GM18511 (cell line): ENCODE measurements at regions not wholly inside any gene's neighbourhood (a gene's known extent, or its start where the extent isn't known, plus 50 kb on each side); places are given as distances from the start of the nearest gene placed in this dataset.
"Not testable (repeated sequence)": the region's sequence is repeated elsewhere in the genome, so short reads cannot be mapped to it uniquely, and the experiment has no call there.

Source experiments
- ATAC-seq: cut with Tn5 transposase; IDR thresholded peaks from one replicate; pipeline ENCODE4 v1.9.1; 2021; ENCODE audit warnings: mild to moderate bottlenecking, moderate library complexity; ENCODE audit not compliant: unreplicated experiment

DNA sequence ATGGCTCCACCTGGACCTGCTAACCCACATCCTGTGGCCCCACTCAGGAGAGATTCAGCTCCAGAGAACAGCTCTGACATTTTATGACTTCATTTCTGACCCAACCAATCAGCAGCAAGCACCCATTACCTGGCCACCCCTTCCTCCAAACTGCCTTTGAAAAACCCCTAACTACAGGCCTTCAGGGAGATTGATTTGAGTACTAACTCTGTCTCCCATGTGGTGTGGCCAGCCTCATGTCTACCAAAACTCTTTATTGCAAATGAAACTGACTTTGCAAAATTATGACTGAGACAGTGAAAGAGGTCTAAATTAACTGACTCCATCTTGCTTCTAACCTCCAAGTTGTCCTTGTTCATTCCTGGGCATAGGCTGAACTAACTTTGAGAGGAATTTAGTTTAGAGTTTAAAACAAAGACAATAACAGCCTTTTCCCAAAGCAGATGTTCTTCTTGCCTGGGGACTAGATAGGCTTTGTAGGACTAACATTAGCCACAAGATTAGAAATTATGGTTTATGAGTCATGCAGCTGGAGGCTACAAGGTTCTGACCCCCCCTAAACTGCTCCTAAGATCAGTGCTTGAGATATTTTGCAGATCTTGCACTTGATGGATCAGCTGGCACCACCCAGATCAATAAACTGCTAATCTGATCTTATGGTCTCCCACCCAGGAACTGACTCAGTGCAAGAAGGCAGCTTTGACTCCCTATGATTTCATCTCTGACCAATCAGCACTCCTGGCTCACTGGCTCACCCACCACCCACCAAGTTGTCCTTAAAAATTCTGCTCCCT is 508.2 kb downstream of the RPIA start:
- ATAC-seq, result not testable (repeated sequence)

DNA sequence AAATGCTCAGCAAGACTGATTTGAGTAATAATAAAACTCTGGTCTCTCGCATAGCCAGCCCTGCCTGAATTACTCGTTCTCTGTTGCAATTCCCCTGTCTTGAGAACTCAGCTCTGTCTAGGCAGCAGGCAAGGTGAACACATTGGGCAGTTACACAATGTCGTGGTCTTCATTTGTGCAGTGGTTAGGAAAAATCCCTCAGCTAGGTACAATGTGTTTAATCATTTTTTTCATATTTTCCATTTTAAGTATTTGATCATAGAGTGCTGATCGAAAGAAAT is 508.7 kb downstream of the RPIA start:
- ATAC-seq, result not testable (repeated sequence)

DNA sequence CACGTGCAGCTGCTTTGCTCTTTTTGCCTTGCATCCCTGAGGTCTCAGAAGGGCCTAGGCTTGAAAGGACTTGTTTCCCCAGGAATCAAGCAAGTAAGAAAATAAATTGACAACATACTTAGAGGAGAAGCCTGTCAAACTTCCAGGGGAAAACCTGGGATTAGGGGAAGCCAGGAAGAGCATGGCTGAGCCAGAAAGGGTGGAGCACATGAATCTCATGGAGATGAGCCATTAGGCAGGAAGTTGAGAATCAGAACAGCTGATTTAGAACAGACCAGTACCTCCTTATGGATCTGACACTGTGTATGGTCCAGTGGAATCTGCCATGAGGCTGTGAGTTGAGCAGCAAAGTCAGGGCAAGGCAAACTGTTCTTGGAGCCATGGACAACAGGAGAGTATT is 511.0 kb downstream of the RPIA start:
- ATAC-seq, result not testable (repeated sequence)

DNA sequence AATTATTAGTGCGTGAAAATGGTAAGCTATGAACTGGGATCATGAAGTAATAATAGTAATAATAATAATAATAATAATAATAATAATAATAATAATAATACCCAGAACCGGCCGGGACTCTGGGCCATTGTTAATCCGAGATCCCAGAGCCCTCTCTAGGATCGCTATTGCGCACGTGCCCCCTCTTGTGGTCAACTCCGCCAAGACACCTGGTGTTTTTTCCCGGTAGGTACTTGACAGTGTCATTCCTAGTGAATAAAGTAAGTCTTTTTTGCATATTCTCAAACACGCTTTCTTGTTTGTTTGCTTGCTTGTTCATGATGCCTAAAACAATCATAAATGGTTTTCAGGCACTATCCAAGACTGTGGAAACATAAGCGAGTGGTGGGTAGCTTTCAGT is 513.7 kb downstream of the RPIA start:
- not testable (repeated sequence) for ATAC-seq

DNA sequence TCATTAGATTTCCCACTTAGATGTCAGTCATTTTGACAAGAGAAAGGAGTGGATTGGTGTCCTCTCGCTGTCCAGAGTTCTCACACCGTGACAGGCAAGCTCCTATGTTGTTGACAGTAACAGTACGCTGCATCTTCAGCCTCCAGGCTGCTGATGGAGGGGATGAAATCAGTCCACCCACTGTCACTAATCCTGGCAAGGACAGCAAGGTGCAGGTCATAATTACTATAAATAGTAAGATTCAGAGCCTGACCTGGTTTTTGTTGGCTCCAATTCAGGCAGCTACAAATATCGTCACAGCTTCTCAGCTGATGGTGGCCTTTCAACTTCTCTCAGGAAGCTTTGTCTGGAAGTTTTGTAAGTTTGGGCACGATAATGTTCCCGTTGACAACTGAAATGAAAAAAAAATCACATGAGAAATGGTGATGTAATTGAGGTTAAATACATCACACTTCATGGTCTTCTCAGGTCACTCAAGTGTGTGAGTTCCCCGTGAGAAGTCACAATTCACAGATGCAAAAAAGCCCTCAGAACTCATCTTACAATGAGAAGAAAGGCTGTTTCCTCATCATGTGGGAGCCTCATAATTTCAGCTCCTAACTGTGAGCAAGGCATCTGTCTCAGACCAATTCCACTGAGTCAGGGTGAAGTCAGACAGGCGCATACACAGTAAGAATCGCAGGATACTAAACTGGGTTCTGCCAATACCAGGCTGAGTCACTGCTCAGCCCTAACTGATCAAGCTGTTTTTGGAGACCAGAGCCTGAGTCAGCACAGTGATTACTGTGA is 516.9 kb downstream of the RPIA start:
- ATAC-seq, result not testable (repeated sequence)

- ATAC-seq, result peak; percentile 90
These were observed 521.7 kb downstream of the RPIA start for GRCh38 chr2:89213151-89213550.

- ATAC-seq, result peak; percentile 80
These were observed 522.3 kb downstream of the RPIA start for GRCh38 chr2:89213811-89214210.

DNA sequence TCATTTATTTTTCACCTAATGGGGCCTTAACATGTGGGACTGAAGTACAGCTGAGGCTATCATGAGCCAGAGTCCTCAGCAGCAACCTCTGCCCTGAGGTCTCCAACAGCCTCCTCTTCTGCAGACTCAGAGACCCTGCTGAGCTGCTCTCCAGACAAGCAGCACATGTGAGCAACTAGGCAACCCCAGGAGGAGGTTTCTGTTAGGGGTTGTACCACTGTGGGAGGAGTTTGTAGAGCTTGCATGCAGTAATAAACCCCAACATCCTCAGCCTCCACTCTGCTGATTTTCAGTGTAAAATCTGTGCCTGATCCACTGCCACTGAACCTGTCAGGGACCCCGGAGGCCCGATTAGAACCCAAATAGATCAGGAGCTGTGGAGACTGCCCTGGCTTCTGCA is 530.0 kb downstream of the RPIA start:
- not testable (repeated sequence) for ATAC-seq

- ATAC-seq, result not testable (repeated sequence)
These were observed 530.7 kb downstream of the RPIA start for GRCh38 chr2:89222063-89222732.

DNA sequence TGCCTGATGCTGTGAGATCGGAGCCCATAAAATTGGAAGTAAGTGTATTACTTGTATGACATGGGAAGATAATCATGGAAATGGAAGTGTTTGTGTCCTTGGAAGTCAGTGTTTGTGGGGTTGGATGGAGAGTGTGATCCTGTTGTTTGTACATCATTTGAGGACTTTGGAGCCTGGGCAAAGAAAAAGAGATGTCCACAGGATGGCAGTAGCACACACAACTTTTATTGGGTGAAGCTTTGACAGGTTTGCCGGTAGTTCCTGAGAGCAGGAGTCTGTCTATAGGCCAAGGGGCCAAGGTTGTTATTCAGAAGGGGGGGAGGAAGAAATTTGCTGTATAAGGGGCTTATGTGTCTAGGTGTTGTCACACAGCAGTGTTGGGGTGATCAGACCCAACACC is 533.3 kb downstream of the RPIA start:
- not testable (repeated sequence) for ATAC-seq

DNA sequence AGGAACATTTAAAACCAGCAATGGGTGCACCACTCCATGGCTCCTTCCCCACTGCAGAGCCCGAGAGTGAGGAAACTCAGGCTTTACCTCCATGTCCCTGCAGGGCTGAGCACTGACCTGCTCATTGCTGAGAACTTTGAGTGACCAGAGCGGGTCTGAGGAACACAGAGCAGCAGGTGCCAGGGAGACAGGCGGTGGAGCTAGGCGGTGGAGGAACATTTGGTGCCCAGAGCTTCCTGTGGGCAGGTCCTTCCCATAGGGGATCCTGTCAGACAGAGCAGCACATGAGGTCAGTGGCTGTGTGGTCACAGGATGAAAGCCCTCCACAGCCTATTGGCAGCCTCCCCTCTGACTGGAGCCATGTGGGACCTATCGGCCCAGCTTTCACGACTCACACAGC is 538.5 kb downstream of the RPIA start:
- not testable (repeated sequence) for ATAC-seq

GRCh38 chr2:89231241-89231640 is 539.8 kb downstream of the RPIA start:
- ATAC-seq, result not testable (repeated sequence)

- not testable (repeated sequence) for ATAC-seq
These were observed 542.5 kb downstream of the RPIA start for GRCh38 chr2:89233931-89234330.

GRCh38 chr2:89234818-89235466 is 543.5 kb downstream of the RPIA start:
- ATAC-seq, result not testable (repeated sequence)

DNA sequence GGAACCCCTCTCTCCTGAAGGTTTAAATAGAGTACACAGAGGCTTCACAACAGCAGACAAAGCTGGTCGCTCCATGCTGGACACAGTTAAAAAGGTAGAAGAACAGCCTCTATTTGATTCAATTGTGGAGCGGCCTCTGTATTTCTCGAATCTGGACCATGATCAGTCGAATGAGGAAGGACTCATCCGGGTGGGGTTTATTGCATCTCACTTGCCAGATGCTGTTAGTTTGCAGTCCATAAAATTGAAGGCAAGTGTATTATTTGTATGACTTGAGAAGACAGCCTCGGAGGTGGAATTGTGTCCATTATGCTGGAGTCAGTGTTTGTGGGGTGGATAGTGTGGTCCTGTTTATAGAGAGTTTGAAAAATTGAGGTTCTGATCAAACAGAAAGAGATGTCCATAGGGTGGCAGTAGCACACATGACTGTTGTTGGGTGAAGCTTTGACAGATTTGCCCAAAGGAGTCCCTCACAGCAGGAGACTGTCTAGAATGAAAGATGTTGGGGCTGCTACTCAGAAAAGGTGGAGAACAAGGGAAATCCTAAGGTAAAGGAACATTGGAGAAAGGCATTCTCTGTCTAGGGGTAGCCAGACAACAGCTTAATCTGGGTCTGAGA is 545.5 kb downstream of the RPIA start:
- ATAC-seq, result not testable (repeated sequence)

- ATAC-seq, result not testable (repeated sequence)
These were observed 546.3 kb downstream of the RPIA start for GRCh38 chr2:89237783-89238182.

GRCh38 chr2:89243114-89243700 is 551.7 kb downstream of the RPIA start:
- ATAC-seq, result peak; percentile 79

DNA sequence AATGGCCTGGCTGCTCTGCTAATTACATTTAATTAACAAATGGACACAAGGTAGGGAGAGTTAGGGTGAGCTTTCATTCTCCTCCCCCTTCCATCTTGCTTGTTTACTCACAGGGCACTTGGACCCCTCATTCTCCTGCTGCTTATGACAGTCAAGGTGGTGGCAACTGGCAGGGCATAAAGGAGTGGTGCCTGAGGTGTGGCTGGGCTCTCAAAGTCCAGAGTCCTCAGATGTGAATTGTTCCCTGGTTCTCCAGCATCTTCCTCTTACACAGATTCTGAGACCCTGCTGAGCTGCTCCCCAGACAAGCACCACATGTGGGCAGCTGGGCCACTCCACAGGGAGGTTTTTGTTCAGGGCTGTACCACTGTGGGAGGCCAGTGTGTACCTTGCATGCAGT is 552.9 kb downstream of the RPIA start:
- ATAC-seq, result not testable (repeated sequence)

DNA sequence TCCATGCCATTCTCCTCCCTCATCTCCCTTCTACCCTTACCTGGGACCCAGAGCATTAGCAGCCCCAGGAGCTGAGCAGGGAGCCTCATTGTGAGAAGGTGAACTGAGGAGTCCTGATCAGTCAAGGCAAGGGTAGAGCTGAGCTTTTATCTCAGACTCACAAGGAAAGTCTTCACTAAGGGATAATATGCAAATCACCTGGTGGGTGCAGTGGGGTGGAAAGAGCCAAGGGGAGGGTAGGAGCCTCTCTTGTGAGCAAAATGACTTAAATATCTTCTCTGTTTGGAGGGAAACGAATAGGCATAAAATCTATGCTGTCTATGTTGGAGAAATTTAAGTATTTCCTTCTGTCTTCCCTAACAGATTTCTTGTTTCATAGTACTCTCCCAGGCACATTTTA is 554.0 kb downstream of the RPIA start:
- ATAC-seq, result peak; percentile 72

DNA sequence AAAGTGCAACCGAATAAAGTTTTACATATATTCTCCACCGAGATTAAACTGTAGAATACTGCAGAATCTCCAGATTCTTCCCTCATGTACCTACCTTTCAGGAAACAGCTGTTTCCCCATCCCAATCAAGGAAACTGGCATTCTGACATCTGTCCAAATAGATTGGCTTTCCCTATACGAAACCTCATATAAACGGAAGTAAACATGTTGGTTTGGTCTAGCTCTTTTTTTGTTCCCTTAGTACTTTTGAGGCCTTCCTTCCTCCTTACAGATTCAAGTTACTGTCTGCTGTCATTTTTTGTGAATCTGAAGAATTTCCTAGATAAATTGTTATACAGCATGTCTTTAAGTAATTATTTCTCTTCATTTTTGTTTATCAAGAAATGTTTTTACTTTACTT is 554.6 kb downstream of the RPIA start:
- ATAC-seq, result not testable (repeated sequence)
